Thyroid gland (tissue), 4 donors: ENCODE measurements at regions not wholly inside any gene's neighbourhood (a gene's known extent, or its start where the extent isn't known, plus 50 kb on each side); places are given as distances from the start of the nearest gene placed in this dataset.

Source experiments
- CTCF ChIP-seq, 6 experiments: fragments of 200-600 bp in 3 of 6; fragments of 450-650 bp in 3 of 6; sonication (generic) in 3 of 6; IDR thresholded peaks; one replicate each; pipeline ENCODE4 v1.5.1; 2016 to 2019; ENCODE audit warnings: antibody characterized with exemption in 6 of 6, mild to moderate bottlenecking in 2 of 6, inconsistent platforms in 1 of 6, moderate library complexity in 1 of 6
- POLR2A ChIP-seq, 2 donors: fragments of 450-650 bp; IDR thresholded peaks; one replicate each; pipeline ENCODE4 v1.6.1; 2017; ENCODE audit warnings: antibody characterized with exemption in 2 of 2, mild to moderate bottlenecking in 2 of 2, moderate library complexity in 1 of 2

- TF ChIP-seq POLR2A (IDR thresholded peaks at IDR 0.05) (no peak), CTCF (IDR thresholded peaks at IDR 0.05) (no peak)
These were observed 244.7 kb downstream of the HRH4 start for GRCh38 chr18:24704946-24705630.
